ENCODE measurements at regions not wholly inside any gene's neighbourhood (a gene's known extent, or its start where the extent isn't known, plus 50 kb on each side); places are given as distances from the start of the nearest gene placed in this dataset.

DNA sequence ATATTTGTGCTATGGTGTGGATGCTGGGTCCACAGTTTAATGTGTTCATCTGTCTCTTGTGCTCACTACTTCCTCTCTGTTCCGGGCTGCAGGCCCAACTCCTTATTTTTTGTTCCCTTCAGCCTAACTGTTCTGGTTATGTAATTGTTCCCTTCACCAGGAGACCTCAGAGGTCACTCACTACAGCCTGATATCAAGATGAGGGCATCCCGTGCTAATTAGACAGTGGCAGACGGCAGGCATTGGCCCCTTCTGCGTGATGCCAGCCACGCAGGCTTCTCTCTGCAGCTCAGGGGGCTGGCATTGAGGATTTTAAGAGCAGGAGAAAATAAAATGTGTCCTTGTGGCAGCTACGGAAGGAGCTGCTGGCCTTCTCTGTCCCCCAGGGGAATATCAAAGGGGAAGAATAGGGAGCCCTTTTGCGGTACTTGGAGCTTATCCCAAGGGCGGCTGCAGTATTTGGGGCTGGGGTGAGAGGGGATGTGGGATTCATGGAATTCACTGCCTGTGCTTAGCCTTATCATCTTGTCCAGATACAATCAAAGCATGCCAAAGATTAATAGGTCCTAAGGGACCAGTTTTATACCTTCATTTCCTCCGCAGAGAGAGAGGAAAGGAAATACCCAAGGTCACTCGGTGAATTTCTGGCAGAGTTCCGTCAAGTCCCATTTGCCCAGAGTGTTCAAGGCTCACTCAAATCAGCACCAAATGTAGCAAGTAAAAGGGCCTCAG, 53.3 kb upstream of the TRIB2 start:
- intact Hi-C loops (cut with micrococcal nuclease) (loop anchor here (2.0 kb wide), 2 partner anchors 53 to 125 kb away; partner anchors contain the start of gene TRIB2), dilution Hi-C loops (cut with MboI; ENCODE audit: extremely low pct_ligation_motif_present, low sequenced_read_pairs) (no loop called here)
- Histone ChIP-seq H3K27ac (ENCODE audit: insufficient read depth, low read depth, low read length) (peak overlapping the region; percentile 67), H3K9me3 (replicated peaks; ENCODE audit: control insufficient read depth, insufficient read depth, low read length) (no peaks in the 10 kb centered on the region), H3K36me3 (ENCODE audit: control insufficient read depth in 2 of 2, extremely low read depth in 1 of 2, insufficient read depth in 2 of 2, low read length in 2 of 2) (no peaks in the 10 kb centered on the region), H3K27me3 (ENCODE audit: control insufficient read depth in 2 of 2, insufficient read depth in 2 of 2, low read length in 2 of 2) (no peaks in the 10 kb centered on the region), H3K4me1 (ENCODE audit: control insufficient read depth, extremely low read depth, insufficient read depth, low read length) (peaks cover 24% of the 10 kb centered on the region), H3K4me2 (ENCODE audit: insufficient read depth, low read length) (peak overlapping the region; percentile 0), H3K79me2 (ENCODE audit: control insufficient read depth, insufficient read depth, low read length) (no peaks in the 10 kb centered on the region), H2AFZ (ENCODE audit: low read depth, low read length) (peak overlapping the region; percentile 56), H4K20me1 (replicated peaks; ENCODE audit: control insufficient read depth, extremely low read depth, insufficient read depth, low read length) (no peaks in the 10 kb centered on the region), H3K4me3 (replicated peaks in 1 of 3; ENCODE audit: insufficient read depth in 1 of 3, low read depth in 1 of 3, low read length in 3 of 3) (no peak overlapping the region), H3K9ac (replicated peaks; ENCODE audit: extremely low read depth, insufficient read depth, low read length) (no peak overlapping the region), H3K9me1 (replicated peaks; ENCODE audit: control insufficient read depth, extremely low read depth, insufficient read depth, low read length) (no peaks in the 10 kb centered on the region)
- FAIRE-seq (peak; percentile 64), DNase-seq (ENCODE audit: low read depth, low spot score) (peak; percentile 50)
- no TSS peak for BruUV-seq (replicated peaks)
- POLR2A ChIA-PET, result no interaction called here
- CTCF ChIA-PET, result interaction anchor here (1.3 to 3.8 kb wide), 4 partner anchors 10 to 268 kb away, joined by 3 to 14 read pairs (median 7); partner anchors contain the start of gene TRIB2
- TF ChIP-seq, protein P1, sequence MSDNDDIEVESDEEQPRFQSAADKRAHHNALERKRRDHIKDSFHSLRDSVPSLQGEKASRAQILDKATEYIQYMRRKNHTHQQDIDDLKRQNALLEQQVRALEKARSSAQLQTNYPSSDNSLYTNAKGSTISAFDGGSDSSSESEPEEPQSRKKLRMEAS (IDR thresholded peaks at IDR 0.05; ENCODE audit: insufficient read depth, insufficient read length), result no peak
- TF ChIP-seq EZH2 (IDR thresholded peaks at IDR 0.05; ENCODE audit: borderline replicate concordance, low read depth, low read length, severe bottlenecking) (no peak), GATA2 (IDR thresholded peaks at IDR 0.05; ENCODE audit: insufficient read depth, insufficient read length, low read depth, low read length) (peak; percentile 13), JUN (IDR thresholded peaks at IDR 0.05; ENCODE audit: borderline replicate concordance, insufficient read depth, insufficient read length, low read depth) (no peak), POLR2A (IDR thresholded peaks at IDR 0.05; ENCODE audit: low read depth, low read length) (no peak)

- Histone ChIP-seq H3K4me1 (ENCODE audit: control insufficient read depth, extremely low read depth, insufficient read depth, low read length) (peaks cover 24% of the 10 kb centered on the region), H2AFZ (ENCODE audit: low read depth, low read length) (no peak overlapping the region), H3K9me3 (replicated peaks; ENCODE audit: control insufficient read depth, insufficient read depth, low read length) (no peaks in the 10 kb centered on the region), H3K27me3 (ENCODE audit: control insufficient read depth in 2 of 2, insufficient read depth in 2 of 2, low read length in 2 of 2) (no peaks in the 10 kb centered on the region), H3K79me2 (ENCODE audit: control insufficient read depth, insufficient read depth, low read length) (no peaks in the 10 kb centered on the region), H3K36me3 (ENCODE audit: control insufficient read depth in 2 of 2, extremely low read depth in 1 of 2, insufficient read depth in 2 of 2, low read length in 2 of 2) (no peaks in the 10 kb centered on the region), H4K20me1 (replicated peaks; ENCODE audit: control insufficient read depth, extremely low read depth, insufficient read depth, low read length) (no peaks in the 10 kb centered on the region), H3K9me1 (replicated peaks; ENCODE audit: control insufficient read depth, extremely low read depth, insufficient read depth, low read length) (no peaks in the 10 kb centered on the region), H3K27ac (ENCODE audit: insufficient read depth, low read depth, low read length) (peak overlapping the region; percentile 86), H3K4me3 (replicated peaks in 1 of 3; ENCODE audit: insufficient read depth in 1 of 3, low read depth in 1 of 3, low read length in 3 of 3) (no peak overlapping the region), H3K9ac (replicated peaks; ENCODE audit: extremely low read depth, insufficient read depth, low read length) (no peak overlapping the region), H3K4me2 (ENCODE audit: insufficient read depth, low read length) (peak overlapping the region; percentile 19)
- BruUV-seq (replicated peaks), result no TSS peak
- FAIRE-seq, result peak; percentile 91
- ChIA-PET POLR2A (no interaction called here), CTCF (interaction anchor here (2.8 to 3.8 kb wide), 2 partner anchors 8 to 51 kb away, joined by 9 to 14 read pairs; partner anchors contain the start of gene TRIB2)
- peak; percentile 35 for TF ChIP-seq GATA2 (IDR thresholded peaks at IDR 0.05; ENCODE audit: insufficient read depth, insufficient read length, low read depth, low read length)
- TF ChIP-seq JUN (IDR thresholded peaks at IDR 0.05; ENCODE audit: borderline replicate concordance, insufficient read depth, insufficient read length, low read depth), result peak; percentile 64
- no peak for TF ChIP-seq POLR2A (IDR thresholded peaks at IDR 0.05; ENCODE audit: low read depth, low read length)
- TF ChIP-seq MYC (IDR thresholded peaks at IDR 0.05; ENCODE audit: low read depth, low read length), result no peak
- TF ChIP-seq POLR2AphosphoS5 (IDR thresholded peaks at IDR 0.05; ENCODE audit: insufficient read depth, low read depth, low read length), result peak; percentile 85
- TF ChIP-seq FOS (IDR thresholded peaks at IDR 0.05; ENCODE audit: borderline replicate concordance, insufficient read depth, low read length), result peak; percentile 12
- TF ChIP-seq, protein P2, sequence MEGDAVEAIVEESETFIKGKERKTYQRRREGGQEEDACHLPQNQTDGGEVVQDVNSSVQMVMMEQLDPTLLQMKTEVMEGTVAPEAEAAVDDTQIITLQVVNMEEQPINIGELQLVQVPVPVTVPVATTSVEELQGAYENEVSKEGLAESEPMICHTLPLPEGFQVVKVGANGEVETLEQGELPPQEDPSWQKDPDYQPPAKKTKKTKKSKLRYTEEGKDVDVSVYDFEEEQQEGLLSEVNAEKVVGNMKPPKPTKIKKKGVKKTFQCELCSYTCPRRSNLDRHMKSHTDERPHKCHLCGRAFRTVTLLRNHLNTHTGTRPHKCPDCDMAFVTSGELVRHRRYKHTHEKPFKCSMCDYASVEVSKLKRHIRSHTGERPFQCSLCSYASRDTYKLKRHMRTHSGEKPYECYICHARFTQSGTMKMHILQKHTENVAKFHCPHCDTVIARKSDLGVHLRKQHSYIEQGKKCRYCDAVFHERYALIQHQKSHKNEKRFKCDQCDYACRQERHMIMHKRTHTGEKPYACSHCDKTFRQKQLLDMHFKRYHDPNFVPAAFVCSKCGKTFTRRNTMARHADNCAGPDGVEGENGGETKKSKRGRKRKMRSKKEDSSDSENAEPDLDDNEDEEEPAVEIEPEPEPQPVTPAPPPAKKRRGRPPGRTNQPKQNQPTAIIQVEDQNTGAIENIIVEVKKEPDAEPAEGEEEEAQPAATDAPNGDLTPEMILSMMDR (IDR thresholded peaks at IDR 0.05; ENCODE audit: extremely low read depth in 1 of 2, insufficient read depth in 1 of 2, low read depth in 1 of 2, low read length in 2 of 2), result no peak
- dilution Hi-C loops (cut with MboI; ENCODE audit: extremely low pct_ligation_motif_present, low sequenced_read_pairs) (no loop called here), intact Hi-C loops (cut with micrococcal nuclease) (loop anchor here (1.0 to 5.0 kb wide), 6 partner anchors 10 to 342 kb away; partner anchors contain the start of gene TRIB2)
- peak; percentile 94 for DNase-seq (ENCODE audit: low read depth, low spot score)
These were observed 51.4 kb upstream of the TRIB2 start for GRCh38 chr2:12665334-12665733.

Data from endothelial cell of umbilical vein (primary cell).